ENCODE measurements at regions not wholly inside any gene's neighbourhood (a gene's known extent, or its start where the extent isn't known, plus 50 kb on each side); places are given as distances from the start of the nearest gene placed in this dataset.

DNA sequence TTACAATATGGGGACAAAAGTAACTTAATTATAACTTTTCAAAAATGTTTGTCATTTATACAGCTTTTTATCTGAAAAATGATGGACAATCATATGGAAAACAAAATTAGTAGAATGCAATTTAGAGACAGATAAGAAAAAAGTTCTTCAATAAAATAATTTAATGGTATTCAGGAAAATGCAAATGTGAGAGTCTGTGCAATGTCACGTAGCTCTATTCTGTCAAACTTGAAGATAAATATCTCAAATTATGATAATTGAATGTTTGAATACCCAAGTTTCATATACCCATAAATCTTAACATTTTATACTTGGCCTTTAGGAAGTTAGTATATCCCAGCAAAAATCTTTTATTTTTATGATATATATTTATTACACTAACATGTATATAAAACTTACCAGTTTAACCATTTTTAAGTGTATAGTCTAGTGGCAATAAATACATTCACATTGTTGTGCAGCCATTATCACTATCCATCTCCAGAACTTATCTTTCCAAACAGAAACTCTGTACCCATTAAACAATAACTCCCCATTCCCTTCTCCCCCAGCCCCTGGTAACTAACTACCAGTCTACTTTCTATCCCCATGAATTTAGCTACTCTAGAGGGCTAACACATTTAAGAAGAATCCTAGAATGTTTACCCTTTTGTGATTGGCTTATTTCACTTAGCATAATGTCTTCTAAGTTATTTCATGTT is 311.5 kb downstream of the SOCS6 start:
- H3K27me3 Mint-ChIP-seq (ENCODE audit: low read depth), result peaks cover 7% of the 10 kb centered on the region
- POLR2A ChIA-PET, result no interaction called here
- H3K4me1 Mint-ChIP-seq, result no peaks in the 10 kb centered on the region
- H3K27ac Mint-ChIP-seq, result no peak overlapping the region
- DNase-seq (ENCODE audit: low spot score), result no peak
- H3K4me3 Mint-ChIP-seq, result no peak overlapping the region
- TF ChIP-seq NR3C1 (CRISPR knock-in tag; conservative IDR thresholded peaks at IDR 0.05; ENCODE audit: low read depth) (no peak), USF2 (CRISPR knock-in tag; IDR thresholded peaks at IDR 0.05) (no peak), FOXJ3 (CRISPR knock-in tag; IDR thresholded peaks at IDR 0.05; ENCODE audit: borderline replicate concordance) (no peak), SP1 (CRISPR knock-in tag; conservative IDR thresholded peaks at IDR 0.05) (no peak), ARID4B (CRISPR knock-in tag; IDR thresholded peaks at IDR 0.05; ENCODE audit: borderline replicate concordance) (no peak), ZNF121 (CRISPR knock-in tag; IDR thresholded peaks at IDR 0.05) (no peak), SOX15 (CRISPR knock-in tag; IDR thresholded peaks at IDR 0.05) (no peak), GTF2I (CRISPR knock-in tag; conservative IDR thresholded peaks at IDR 0.05) (no peak), TCF7 (CRISPR knock-in tag; IDR thresholded peaks at IDR 0.05; ENCODE audit: low read depth) (no peak), PREB (CRISPR knock-in tag; IDR thresholded peaks at IDR 0.05; ENCODE audit: borderline replicate concordance) (no peak), NFYB (CRISPR knock-in tag; conservative IDR thresholded peaks at IDR 0.05; ENCODE audit: low read depth) (no peak), NFE2L1 (CRISPR knock-in tag; IDR thresholded peaks at IDR 0.05) (no peak)
- no peak for ATAC-seq
- H3K36me3 Mint-ChIP-seq, result peaks cover 48% of the 10 kb centered on the region
- H3K9me3 Mint-ChIP-seq, result peaks cover 79% of the 10 kb centered on the region
- CTCF ChIA-PET, result no interaction called here

DNA sequence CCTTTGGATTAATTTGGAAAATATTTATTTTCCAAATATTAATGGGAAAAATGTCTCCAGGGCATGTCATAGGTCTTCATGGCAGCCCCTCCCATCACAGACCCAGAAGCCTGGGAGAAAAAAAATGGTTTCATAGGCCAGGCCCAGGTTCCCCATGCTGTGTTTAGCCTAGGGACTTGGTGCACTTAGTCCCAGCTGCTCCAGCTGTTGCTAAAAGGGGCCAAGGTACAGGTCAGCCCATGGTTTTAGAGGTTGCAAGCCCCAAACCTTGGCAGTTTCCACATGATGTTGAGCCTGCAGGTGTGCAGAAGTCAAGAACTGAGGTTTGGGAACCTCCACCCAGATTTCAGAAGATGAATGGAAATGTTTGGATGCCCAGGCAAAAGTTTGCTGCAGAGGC is 309.6 kb downstream of the SOCS6 start:
- CTCF ChIA-PET, result no interaction called here
- Mint-ChIP-seq H3K27ac (no peak overlapping the region), H3K36me3 (peaks cover 46% of the 10 kb centered on the region)

More for the DNA sequence above, 309.6 kb downstream of the SOCS6 start:
- Mint-ChIP-seq H3K4me3 (no peak overlapping the region), H3K27me3 (ENCODE audit: low read depth) (peaks cover 7% of the 10 kb centered on the region), H3K9me3 (peaks cover 72% of the 10 kb centered on the region), H3K4me1 (no peaks in the 10 kb centered on the region)
- TF ChIP-seq PREB (CRISPR knock-in tag; IDR thresholded peaks at IDR 0.05; ENCODE audit: borderline replicate concordance), result no peak
- TF ChIP-seq, protein P1, sequence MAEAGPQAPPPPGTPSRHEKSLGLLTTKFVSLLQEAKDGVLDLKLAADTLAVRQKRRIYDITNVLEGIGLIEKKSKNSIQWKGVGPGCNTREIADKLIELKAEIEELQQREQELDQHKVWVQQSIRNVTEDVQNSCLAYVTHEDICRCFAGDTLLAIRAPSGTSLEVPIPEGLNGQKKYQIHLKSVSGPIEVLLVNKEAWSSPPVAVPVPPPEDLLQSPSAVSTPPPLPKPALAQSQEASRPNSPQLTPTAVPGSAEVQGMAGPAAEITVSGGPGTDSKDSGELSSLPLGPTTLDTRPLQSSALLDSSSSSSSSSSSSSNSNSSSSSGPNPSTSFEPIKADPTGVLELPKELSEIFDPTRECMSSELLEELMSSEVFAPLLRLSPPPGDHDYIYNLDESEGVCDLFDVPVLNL (CRISPR knock-in tag; IDR thresholded peaks at IDR 0.05; ENCODE audit: borderline replicate concordance, low read depth), result no peak
- ATAC-seq (no peak), DNase-seq (ENCODE audit: low spot score) (no peak)
- POLR2A ChIA-PET, result no interaction called here
